ENCODE measurements at regions not wholly inside any gene's neighbourhood (a gene's known extent, or its start where the extent isn't known, plus 50 kb on each side); places are given as distances from the start of the nearest gene placed in this dataset.
"Not testable (repeated sequence)": the region's sequence is repeated elsewhere in the genome, so short reads cannot be mapped to it uniquely, and the experiment has no call there.

DNA sequence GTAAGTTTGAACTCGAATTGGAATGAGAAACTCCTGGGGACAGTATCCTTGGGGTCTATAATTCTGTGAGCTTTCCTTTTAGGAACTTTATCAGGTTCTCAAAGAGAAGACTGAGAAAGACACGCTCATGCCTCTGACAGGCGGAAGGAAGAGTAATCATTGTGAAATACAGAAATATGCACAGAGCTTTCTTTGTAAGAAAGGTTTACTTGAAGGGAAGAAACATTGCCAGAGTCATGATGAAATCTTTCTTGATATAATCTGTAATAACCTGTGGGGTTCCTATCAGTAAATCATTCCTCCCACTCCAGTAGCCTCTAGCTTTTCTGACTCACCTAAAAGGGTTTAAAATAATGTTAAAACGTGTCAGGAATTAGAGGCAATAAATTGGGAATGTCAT lies 83.6 kb upstream of the CCDC39 start:
- Histone ChIP-seq H3K4me3 (no peak overlapping the region), H3K9me3 (no peaks in the 10 kb centered on the region), H3K27me3 (no peaks in the 10 kb centered on the region), H3K36me3 (no peaks in the 10 kb centered on the region), H3K4me1 (no peaks in the 10 kb centered on the region), H3K27ac (no peak overlapping the region)
- no peak for DNase-seq
- TF ChIP-seq, protein P1, sequence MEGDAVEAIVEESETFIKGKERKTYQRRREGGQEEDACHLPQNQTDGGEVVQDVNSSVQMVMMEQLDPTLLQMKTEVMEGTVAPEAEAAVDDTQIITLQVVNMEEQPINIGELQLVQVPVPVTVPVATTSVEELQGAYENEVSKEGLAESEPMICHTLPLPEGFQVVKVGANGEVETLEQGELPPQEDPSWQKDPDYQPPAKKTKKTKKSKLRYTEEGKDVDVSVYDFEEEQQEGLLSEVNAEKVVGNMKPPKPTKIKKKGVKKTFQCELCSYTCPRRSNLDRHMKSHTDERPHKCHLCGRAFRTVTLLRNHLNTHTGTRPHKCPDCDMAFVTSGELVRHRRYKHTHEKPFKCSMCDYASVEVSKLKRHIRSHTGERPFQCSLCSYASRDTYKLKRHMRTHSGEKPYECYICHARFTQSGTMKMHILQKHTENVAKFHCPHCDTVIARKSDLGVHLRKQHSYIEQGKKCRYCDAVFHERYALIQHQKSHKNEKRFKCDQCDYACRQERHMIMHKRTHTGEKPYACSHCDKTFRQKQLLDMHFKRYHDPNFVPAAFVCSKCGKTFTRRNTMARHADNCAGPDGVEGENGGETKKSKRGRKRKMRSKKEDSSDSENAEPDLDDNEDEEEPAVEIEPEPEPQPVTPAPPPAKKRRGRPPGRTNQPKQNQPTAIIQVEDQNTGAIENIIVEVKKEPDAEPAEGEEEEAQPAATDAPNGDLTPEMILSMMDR (IDR thresholded peaks at IDR 0.05): no peak
- intact Hi-C loops (cut with DNase I; ENCODE audit: low total_unique reads): no loop called here

DNA sequence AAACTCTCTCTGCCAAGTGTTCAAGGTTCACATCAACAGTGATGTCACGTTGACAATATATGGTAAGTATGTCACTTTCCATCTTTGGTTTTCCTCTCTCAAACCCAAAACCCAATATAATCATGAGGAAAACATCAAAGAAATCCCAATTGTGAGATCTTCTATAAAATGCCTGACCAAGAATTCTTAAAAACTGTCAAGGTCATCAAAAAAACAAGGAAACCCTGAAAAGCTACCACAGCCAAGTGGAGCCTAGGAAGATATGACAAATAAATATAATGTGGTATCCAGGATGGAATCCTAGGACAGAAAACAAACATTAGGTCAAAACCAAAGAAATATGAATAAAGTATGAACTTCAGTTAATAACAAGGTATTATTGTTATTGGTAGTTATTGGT lies 85.2 kb upstream of the CCDC39 start:
- no peak overlapping the region for H3K4me3 ChIP-seq
- H3K27ac ChIP-seq: no peak overlapping the region
- no peaks in the 10 kb centered on the region for H3K36me3 ChIP-seq
- TF ChIP-seq, protein P1 (IDR thresholded peaks at IDR 0.05): no peak
- intact Hi-C loops (cut with DNase I; ENCODE audit: low total_unique reads): no loop called here
- no peak for DNase-seq
- H3K27me3 ChIP-seq: no peaks in the 10 kb centered on the region
- no peaks in the 10 kb centered on the region for H3K4me1 ChIP-seq
- H3K9me3 ChIP-seq: no peaks in the 10 kb centered on the region

DNA sequence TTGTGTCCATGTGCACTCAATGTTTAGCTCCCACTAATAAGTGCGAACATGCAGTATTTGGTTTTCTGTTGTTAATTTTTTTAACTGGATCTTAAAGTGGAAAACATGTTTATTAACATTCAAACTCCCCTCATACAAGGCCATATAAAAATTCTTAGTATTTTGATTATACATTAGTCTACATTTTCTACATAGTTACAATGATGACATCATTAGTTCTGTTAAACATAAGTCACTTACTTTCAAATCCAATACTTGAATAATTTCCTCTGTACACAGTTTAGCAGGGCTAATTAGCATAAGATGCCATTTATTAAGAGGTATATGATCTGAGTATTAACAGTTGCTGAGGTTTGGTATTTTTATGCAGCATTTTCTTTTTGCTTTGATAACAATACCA lies 91.3 kb upstream of the CCDC39 start:
- no peaks in the 10 kb centered on the region for H3K36me3 ChIP-seq
- TF ChIP-seq, protein P1 (IDR thresholded peaks at IDR 0.05): no peak
- no peaks in the 10 kb centered on the region for H3K4me1 ChIP-seq
- H3K27me3 ChIP-seq: no peaks in the 10 kb centered on the region
- H3K4me3 ChIP-seq: no peak overlapping the region
- H3K9me3 ChIP-seq: no peaks in the 10 kb centered on the region
- DNase-seq: no peak
- no peak overlapping the region for H3K27ac ChIP-seq
- intact Hi-C loops (cut with DNase I; ENCODE audit: low total_unique reads): no loop called here

DNA sequence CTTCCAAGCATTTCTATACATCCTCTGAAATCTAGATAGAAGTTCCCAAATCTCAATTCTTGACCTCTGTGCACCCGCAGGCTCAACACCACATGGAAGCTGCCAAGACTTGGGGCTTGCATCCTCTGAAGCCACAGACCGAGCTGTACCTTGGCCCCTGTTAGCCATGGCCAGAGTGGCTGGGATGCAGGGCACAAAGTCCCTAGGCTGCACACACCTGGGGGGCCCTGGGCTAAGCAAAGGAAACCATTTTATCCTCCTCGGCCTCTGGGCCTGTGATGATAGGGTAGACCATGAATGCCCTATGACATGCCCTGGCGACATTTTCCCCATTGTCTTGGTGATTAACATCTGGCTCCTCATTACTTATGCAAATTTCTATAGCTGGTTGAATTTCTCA lies 97.1 kb upstream of the CCDC39 start:
- no peak overlapping the region for H3K27ac ChIP-seq
- H3K4me3 ChIP-seq: no peak overlapping the region
- no peaks in the 10 kb centered on the region for H3K27me3 ChIP-seq
- H3K9me3 ChIP-seq: peaks cover 0 to 40% (median 23%) of the 10 kb centered on the region in 3 donors
- intact Hi-C loops (cut with DNase I; ENCODE audit: low total_unique reads): no loop called here
- TF ChIP-seq, protein P1 (IDR thresholded peaks at IDR 0.05): no peak
- H3K36me3 ChIP-seq: peaks cover 0 to 4% (median 0%) of the 10 kb centered on the region in 3 donors
- H3K4me1 ChIP-seq: no peaks in the 10 kb centered on the region
- DNase-seq: no peak

DNA sequence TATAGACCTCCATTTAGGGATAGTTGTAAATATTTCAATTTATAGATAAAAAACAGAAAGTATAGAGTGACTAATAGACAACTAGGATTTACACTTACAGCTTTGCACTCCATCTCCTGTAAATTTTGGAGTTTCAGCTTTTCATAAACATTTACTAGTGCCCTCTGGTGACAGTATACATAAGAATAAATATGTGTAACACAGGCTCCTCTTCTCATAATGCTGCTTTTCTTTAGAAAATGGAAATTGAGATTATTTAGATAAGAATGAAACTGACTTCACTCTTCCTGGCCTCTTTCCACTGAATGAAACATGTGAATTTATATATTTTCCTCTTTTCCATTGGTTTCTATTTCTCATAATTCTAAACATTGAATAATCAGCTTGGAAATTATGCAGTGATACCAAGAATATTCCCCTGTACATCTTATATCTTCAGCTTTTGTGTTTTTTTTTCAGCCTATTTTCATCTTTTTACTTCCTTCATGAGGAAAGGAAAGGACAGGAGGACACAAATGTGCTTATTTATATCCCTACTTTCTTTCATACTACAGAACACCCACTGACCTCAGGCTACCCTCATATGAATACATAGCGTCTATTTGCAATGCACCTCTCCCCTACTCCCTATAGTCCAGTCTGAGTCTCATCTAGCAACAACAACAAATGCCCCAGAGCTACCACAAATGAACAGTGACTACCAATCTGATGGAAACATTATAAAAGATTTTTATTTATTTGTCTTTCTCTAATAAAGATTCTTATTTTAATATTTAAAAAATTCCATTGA lies 103.1 kb upstream of the CCDC39 start:
- DNase-seq: no peak
- TF ChIP-seq, protein P1 (IDR thresholded peaks at IDR 0.05): no peak
- H3K4me1 ChIP-seq: no peaks in the 10 kb centered on the region
- H3K27me3 ChIP-seq: no peaks in the 10 kb centered on the region
- intact Hi-C loops (cut with DNase I; ENCODE audit: low total_unique reads): no loop called here
- peaks cover 0 to 4% (median 0%) of the 10 kb centered on the region in 3 donors for H3K36me3 ChIP-seq
- no peak overlapping the region for H3K27ac ChIP-seq
- peaks cover 0 to 41% (median 13%) of the 10 kb centered on the region in 3 donors for H3K9me3 ChIP-seq
- no peak overlapping the region for H3K4me3 ChIP-seq

DNA sequence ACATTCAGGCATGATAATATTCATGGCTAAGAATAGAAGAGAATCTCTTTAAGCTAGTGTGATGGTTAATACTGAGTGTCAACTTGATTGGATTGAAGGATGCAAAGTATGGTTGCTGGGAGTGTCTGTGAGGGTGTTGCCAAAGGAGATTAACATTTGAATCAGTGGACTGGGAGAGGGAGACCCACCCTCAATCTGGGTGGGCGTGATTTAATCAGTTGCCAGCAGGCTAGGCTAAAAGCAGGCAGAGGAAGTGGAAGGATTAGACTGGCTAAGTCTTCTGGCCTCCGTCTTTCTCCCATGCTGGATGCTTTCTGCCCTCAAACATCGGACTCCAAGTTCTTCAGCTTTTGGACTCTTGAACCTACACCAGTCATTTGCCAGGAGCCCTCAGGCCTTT lies 106.9 kb upstream of the CCDC39 start:
- intact Hi-C loops (cut with DNase I; ENCODE audit: low total_unique reads); H3K9me3 ChIP-seq; H3K4me1 ChIP-seq; H3K36me3 ChIP-seq; H3K27me3 ChIP-seq; H3K4me3 ChIP-seq; DNase-seq; H3K27ac ChIP-seq: not testable (repeated sequence)

Measured in tibial artery (tissue), 4 donors.